ENCODE measurements at regions not wholly inside any gene's neighbourhood (a gene's known extent, or its start where the extent isn't known, plus 50 kb on each side); places are given as distances from the start of the nearest gene placed in this dataset.

DNA sequence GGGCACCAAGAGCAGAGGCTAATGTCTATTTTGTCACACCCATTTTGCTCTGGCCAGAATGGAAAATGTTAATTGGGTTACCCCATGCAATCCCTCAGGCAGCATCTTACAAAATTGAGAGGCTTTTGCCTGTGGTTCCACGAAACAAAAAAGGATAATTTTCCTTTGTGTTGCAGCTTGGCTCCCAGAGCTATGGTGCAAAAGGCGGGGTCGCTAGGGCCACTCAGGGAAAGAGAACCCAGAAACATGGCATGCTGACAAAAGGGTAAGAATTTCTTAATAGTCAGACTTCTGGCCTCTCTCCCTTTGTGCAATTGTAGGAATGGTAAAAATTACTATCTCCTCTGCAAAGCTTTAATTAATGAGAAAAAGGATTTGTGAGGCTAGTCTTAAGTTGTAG, 119.6 kb upstream of the BANK1 start:
- no peak for TF ChIP-seq CTCF (IDR thresholded peaks at IDR 0.05)
- ChIA-PET CTCF (no interaction called here), POLR2A (no interaction called here)
- Mint-ChIP-seq H3K4me1 (peaks cover 7% of the 10 kb centered on the region), H3K27ac (no peak overlapping the region), H3K36me3 (ENCODE audit: low read depth) (no peaks in the 10 kb centered on the region), H3K27me3 (no peaks in the 10 kb centered on the region), H3K9me3 (no peaks in the 10 kb centered on the region), H3K4me3 (no peak overlapping the region)
- intact Hi-C loops (cut with micrococcal nuclease): no loop called here
- no peak for DNase-seq
- ATAC-seq (ENCODE audit: low read depth): no peak

DNA sequence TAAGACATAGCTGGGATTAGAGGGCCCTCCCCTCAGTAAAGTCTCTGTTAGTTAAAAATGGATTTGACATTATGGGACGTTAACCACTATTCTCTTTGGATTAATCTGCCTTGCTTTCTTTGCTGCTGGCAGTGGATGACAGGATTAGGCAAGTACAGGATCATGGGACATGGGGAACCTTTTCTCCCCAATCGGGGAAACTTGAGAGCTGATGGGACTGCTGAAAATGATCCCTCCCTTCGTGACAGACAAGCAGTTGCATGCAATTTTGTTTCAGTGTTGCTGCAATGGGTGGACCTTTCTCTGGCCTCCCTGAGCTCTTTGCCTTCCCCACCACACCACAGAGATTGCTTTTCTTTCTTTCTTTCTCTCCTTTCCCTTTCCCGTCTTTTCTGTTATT, 120.2 kb upstream of the BANK1 start:
- DNase-seq (no peak), ATAC-seq (ENCODE audit: low read depth) (no peak)
- CTCF ChIA-PET: no interaction called here
- POLR2A ChIA-PET: no interaction called here
- Mint-ChIP-seq H3K4me3 (no peak overlapping the region), H3K4me1 (peaks cover 7% of the 10 kb centered on the region), H3K36me3 (ENCODE audit: low read depth) (no peaks in the 10 kb centered on the region), H3K27me3 (no peaks in the 10 kb centered on the region), H3K9me3 (no peaks in the 10 kb centered on the region), H3K27ac (no peak overlapping the region)
- intact Hi-C loops (cut with micrococcal nuclease): no loop called here
- no peak for TF ChIP-seq CTCF (IDR thresholded peaks at IDR 0.05)

DNA sequence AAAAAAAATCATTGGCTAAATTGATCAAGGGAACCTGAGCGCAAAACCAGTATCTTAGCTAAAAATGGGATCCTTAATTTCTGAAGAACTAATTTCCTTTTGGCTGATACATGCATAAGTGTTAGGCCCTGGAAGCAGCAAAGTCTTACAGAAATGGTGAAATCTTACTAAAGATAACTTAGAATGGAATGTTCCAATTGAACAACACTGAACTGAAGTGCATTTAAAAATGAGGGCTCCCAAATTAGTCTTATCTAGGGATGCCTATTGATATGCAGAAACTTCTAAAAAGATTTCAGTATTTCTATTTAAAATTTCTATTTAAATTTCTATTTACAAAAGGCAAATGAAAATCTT, 120.7 kb upstream of the BANK1 start:
- CTCF ChIA-PET: no interaction called here
- no peak for ATAC-seq (ENCODE audit: low read depth)
- intact Hi-C loops (cut with micrococcal nuclease): no loop called here
- H3K27ac Mint-ChIP-seq: no peak overlapping the region
- H3K9me3 Mint-ChIP-seq: no peaks in the 10 kb centered on the region
- H3K4me1 Mint-ChIP-seq: peaks cover 7% of the 10 kb centered on the region
- no peaks in the 10 kb centered on the region for H3K27me3 Mint-ChIP-seq
- POLR2A ChIA-PET: no interaction called here
- no peak for TF ChIP-seq CTCF (IDR thresholded peaks at IDR 0.05)
- H3K36me3 Mint-ChIP-seq (ENCODE audit: low read depth): no peaks in the 10 kb centered on the region
- DNase-seq: no peak
- H3K4me3 Mint-ChIP-seq: no peak overlapping the region

DNA sequence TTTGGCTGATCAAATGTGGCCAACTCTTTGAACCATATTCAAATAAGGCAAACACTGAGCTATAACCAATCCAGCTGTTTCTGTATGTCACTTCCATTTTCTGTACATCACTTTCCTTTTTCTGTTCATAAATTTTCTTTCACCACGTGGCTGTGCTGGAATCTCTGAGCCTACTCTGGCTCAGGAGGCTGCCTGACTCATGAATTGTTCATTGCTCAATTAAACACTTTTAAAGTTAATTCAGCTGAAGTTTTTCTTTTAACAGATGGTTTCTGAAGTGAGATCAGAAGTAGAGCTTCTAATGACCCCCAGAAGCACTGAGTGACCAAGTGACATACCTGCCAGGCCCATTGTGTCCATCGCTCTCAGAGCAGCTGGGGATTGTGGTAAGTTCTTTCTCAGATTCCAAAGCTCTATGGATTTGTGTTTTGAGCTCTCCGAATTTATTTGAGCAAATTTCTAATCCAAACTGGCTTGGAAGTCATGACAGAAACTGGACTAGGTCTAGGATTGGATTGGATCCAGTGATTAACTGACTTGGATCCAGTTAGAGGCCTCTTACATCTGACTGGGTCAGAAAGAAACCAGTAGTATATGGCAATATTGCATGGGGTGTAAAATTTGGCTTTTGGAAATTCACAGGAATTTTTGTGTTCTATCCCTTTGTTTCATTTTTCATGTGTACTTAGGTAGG, 121.2 kb upstream of the BANK1 start:
- POLR2A ChIA-PET: no interaction called here

DNA sequence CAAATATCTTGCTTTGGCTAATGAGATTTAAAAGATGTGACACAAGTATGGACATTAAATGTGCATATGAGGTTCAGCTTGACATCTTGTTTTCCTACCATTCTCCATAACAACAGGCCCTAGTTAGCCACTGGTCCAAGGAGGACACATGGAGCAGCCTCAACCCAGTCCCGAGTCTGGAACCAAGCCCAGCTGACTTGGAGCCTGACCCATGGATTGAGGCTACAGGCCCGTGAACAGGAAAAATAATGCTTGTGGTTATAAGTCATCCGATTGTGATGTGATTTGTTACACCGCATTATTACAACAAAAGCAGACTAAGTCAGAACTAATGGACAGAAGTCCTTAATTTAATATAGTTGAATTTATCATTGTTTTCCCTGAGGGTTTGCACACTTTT, 123.2 kb upstream of the BANK1 start:
- Mint-ChIP-seq H3K27ac (no peak overlapping the region), H3K4me3 (no peak overlapping the region), H3K4me1 (peaks cover 7% of the 10 kb centered on the region), H3K9me3 (no peaks in the 10 kb centered on the region), H3K36me3 (ENCODE audit: low read depth) (no peaks in the 10 kb centered on the region), H3K27me3 (no peaks in the 10 kb centered on the region)
- CTCF ChIA-PET: no interaction called here
- POLR2A ChIA-PET: no interaction called here
- DNase-seq (no peak), ATAC-seq (ENCODE audit: low read depth) (no peak)
- TF ChIP-seq CTCF (IDR thresholded peaks at IDR 0.05): no peak
- intact Hi-C loops (cut with micrococcal nuclease): no loop called here

More for the DNA sequence above, 121.2 kb upstream of the BANK1 start:
- no peak for DNase-seq
- TF ChIP-seq CTCF (IDR thresholded peaks at IDR 0.05): no peak
- H3K4me3 Mint-ChIP-seq: no peak overlapping the region
- no peaks in the 10 kb centered on the region for H3K27me3 Mint-ChIP-seq
- H3K4me1 Mint-ChIP-seq: peaks cover 7% of the 10 kb centered on the region
- no peak overlapping the region for H3K27ac Mint-ChIP-seq
- CTCF ChIA-PET: no interaction called here
- H3K9me3 Mint-ChIP-seq: no peaks in the 10 kb centered on the region
- no peaks in the 10 kb centered on the region for H3K36me3 Mint-ChIP-seq (ENCODE audit: low read depth)
- no peak for ATAC-seq (ENCODE audit: low read depth)
- intact Hi-C loops (cut with micrococcal nuclease): no loop called here
